ENCODE measurements at regions not wholly inside any gene's neighbourhood (a gene's known extent, or its start where the extent isn't known, plus 50 kb on each side); places are given as distances from the start of the nearest gene placed in this dataset.

GRCh38 chr6:41451515-41452163 is 94.5 kb upstream of the FOXP4 start:
- no peak for DNase-seq

- no peak for DNase-seq
Observed at GRCh38 chr6:41452763-41453162, 93.4 kb upstream of the FOXP4 start.

- DNase-seq, result no peak
Observed at GRCh38 chr6:41453244-41453643, 92.9 kb upstream of the FOXP4 start.

DNA sequence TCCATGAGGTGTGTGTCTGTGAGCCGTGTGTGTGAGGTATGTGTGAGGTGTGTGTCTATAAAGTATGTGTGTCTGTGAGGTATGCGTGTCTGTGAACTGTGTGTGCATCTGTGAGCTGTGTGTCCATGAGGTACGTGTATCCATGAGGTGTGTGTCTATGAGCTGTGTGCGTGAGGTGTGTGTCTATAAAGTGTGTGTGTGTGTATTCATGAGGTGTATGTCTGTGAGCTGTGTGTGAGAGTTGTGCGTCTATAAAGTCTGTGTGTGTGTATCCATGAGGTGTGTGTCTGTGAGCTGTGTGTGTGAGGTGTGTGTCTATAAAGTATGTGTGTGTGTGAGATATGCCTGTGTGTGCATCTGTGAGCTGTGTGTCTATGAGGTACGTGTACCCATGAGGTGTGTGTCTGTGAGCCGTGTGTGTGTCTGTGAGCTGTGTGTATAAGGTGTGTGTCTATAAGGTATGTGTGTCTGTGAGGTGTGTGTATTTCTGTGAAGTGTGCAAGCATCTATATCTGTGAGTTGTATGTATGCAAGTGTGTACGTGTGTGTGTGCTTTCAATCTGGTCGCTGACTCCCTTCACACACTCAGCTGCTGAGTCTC is 91.9 kb upstream of the FOXP4 start:
- DNase-seq, result no peak

GRCh38 chr6:41455410-41455809 is 90.8 kb upstream of the FOXP4 start:
- no peak for DNase-seq

GRCh38 chr6:41455818-41456217 is 90.4 kb upstream of the FOXP4 start:
- no peak for DNase-seq

DNA sequence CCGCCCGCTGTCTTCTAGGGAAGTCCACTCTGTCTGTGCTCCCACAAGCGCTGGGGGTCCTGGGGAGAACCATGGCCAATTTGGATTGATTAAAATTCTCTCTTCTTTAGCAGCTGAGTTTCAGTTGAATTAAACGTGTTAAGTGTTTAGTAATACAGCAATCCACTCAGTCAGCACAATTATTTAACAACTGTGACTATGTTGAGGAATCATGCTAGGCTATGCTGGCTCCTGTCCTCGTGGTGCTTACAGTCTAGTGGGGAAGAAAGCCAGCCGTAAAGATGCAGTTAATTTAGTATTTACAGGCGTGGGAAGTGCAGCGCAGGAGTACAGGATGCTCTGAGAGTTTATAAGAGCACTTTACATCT is 88.9 kb upstream of the FOXP4 start:
- DNase-seq, result no peak

DNA sequence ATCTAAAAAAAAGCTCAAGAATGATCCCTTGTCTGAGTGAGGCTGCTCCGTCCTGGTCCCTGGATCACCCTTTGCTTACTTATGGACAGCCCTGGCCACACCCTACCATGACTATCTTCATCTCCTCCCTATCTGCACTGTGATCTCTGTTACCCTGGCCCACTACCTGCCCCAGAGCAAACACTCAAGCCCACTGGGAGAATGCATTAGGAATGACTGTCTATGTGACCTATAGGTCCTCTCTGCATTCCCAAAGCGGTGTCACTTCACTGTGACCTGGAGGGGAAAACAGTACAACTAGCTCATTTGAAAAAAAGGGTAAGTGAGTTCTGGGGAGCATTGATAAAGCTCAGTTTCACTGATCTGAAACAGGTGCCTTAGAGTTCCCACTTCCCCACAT is 86.4 kb upstream of the FOXP4 start:
- no peak for DNase-seq

GRCh38 chr6:41460742-41461336 is 85.3 kb upstream of the FOXP4 start:
- DNase-seq, result no peak

DNA sequence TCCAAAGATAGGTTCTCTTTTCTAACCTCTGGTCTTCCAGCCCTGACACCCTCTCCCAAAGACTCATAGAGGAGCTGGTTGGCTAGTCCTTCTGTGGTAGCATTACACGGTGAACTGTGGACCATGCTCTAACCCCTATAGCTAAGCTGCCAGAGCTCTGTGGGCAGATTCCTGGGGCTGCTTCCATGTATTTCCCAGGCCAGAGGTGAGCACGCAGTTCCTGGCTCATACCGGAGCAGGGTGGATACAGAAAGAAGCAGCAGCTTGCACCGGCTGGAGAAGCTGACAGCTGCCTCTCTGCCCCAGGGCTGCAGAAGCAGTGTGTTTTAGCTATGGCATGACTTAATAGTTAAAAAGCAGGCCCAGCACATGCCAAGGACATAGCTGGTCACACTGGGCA is 84.1 kb upstream of the FOXP4 start:
- no peak for DNase-seq

GRCh38 chr6:41463062-41463930 is 82.9 kb upstream of the FOXP4 start:
- DNase-seq, result no peak

- no peak for DNase-seq
Observed at GRCh38 chr6:41464019-41464418, 82.2 kb upstream of the FOXP4 start.

GRCh38 chr6:41464481-41464880 is 81.7 kb upstream of the FOXP4 start:
- DNase-seq, result no peak

DNA sequence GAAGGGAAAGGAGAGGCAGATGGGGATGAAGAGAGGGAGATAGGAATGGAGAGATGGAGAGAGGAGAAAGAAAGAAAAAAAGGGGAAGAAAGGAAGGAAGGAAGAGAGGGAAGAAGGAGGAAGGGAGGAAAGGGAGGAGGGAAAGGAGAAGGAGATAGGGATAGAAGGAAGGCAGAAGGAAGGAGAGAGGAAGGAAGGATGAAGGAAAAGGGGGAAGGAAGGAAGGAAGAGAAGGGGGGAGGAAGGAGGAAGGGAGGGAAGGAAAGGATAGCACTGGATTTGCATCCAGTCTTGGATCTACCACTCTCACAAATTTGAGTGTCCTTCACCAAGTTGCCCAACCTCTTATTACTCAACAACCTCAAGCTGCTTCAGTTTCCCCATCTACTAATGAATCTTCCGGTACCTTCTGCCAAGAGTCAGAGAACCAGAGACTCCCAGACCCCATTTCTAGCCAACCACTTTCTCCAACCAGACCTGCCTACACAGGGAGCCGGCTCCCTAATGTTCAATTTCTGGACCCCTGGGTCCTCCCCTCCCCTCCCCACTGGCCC is 79.7 kb upstream of the FOXP4 start:
- DNase-seq, result no peak

DNA sequence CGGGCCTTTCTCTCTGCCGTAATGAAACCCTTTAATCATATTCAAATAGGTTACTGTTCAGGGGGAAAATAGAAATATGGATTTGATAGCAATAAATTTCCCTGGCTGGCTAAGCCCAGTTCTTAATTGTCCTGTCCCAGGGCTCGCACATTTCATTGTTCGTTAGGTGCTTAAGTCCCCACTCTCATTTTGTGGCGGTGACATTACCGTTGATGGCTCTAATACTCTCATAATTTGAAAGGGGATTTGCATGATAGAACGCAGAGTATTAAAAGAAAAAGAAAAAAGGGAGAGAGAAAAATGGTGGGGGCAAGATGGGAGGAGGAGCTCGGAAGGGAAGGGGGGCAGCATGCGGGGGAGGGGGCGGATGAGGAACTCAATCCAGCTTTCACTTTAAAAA is 79.1 kb upstream of the FOXP4 start:
- no peak for DNase-seq

DNA sequence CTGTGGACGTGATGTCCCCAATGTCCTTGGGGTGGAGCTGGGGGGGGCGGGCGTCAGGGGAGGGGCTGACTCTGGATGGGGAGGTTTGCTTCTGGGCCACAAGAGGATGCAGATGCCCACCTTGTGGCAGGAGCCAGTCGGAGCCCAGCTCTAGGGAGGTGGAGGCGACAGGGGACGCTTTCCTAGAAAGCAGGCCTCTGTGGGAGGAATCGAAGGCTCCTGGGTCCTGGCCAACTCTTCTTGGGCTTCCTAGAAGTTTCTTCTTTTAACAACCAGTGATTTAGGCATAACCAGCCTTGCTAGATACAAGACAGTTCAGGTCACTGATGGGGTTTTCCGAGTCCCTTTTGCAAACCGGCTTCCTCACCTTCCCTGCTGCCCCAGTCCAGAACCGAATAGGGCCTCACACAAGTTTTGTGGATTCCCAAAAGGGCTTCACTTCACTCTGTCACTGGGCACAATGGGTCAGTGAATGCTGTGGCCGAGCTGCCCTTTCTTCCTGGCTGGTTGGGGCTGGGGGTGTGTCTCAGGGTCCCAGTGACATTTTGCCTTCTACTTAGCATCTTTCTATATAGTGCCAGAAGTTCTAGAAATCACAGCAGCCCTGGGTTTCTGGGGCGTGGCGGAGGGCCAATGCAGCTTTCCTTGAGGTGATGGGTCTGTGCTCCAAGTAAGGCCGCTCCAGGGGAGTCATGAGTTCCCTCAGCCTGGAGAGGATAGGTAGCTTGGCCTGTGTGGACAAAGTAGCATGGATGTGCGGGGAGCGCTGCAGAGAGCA is 78.4 kb upstream of the FOXP4 start:
- no peak for DNase-seq

GRCh38 chr6:41469156-41470028 is 76.8 kb upstream of the FOXP4 start:
- DNase-seq, result no peak

GRCh38 chr6:41470029-41470330 is 76.2 kb upstream of the FOXP4 start:
- no peak for DNase-seq

DNA sequence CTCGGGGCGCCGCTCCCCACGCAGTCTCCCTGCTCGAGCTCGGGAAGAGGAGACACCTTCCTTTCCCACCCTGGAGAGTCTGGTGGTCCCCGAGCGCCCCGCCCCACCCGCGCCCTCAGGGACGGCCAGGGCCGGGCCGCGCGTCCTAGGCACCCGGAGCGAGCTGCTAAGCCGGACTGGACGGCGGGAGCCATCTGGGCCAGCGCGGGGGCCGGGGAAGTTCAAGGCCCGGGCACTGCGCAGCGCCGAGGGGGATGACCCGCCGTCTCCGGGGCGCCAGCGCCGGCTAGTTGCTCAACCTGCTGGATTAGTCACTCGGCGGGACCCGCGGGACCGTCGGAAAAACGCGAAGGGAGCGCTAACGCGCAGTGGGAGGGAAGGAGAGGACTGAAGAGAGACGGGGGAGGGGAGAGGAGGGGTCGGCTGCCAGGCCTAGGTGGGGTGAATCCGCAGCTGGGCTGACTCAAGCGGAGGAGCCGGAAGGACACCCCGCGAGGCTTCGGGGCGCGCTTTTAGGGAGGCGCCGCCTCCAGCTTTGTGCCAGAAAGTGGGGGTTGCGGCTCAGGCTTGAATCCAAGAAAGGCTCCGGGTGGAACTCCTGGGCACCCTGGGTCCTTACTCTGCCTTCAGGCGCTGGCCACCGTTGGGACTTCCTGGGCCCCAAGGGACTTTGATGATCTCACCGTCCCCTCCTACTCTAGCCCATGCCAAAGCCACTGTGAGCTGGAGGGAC is 75.7 kb upstream of the FOXP4 start:
- no peak for DNase-seq

- DNase-seq, result no peak
Observed at GRCh38 chr6:41471064-41471895, 74.9 kb upstream of the FOXP4 start.

All from effector CD4-positive, alpha-beta T cell (primary cell).